ENCODE measurements at regions not wholly inside any gene's neighbourhood (a gene's known extent, or its start where the extent isn't known, plus 50 kb on each side); places are given as distances from the start of the nearest gene placed in this dataset.

DNA sequence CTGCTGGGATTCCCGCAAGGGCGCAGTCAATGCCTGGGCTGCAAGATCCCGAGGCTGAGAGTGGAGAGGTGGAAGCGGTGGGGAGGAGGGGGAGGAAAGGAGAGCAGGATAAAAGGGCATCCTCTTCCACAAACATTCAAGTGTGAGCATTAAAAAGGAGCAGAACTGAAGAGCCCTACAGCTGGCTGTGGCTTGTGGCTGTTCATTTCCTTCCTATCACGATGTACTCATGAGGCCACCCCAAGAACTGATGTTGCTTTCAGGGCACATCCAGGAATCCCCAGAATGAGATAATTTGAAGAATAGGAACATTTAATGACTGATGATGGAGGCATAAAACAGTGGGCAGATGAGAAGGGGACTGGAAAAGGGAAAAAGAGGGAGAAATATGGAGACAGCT, 230.8 kb upstream of the SMIM21 start:
- H3K4me1 ChIP-seq (ENCODE audit: control extremely low read depth in 1 of 4, control insufficient read depth in 4 of 4, insufficient read depth in 4 of 4, low read length in 3 of 4), result peaks cover 0 to 21% (median 0%) of the 10 kb centered on the region in 4 experiments
- no peaks in the 10 kb centered on the region for H3K36me3 ChIP-seq (ENCODE audit: control insufficient read depth in 4 of 4, insufficient read depth in 4 of 4, low read length in 3 of 4)
- DNase-seq, result no peak
- ChIA-PET POLR2A (no interaction called here), CTCF (no interaction called here)
- no peak overlapping the region for H3K4me3 ChIP-seq (ENCODE audit: control insufficient read depth in 1 of 7, extremely low read depth in 1 of 7, insufficient read depth in 4 of 7, low read depth in 2 of 7, low read length in 6 of 7)
- H3K27ac ChIP-seq (ENCODE audit: insufficient read depth in 1 of 2, low read depth in 1 of 2, low read length in 2 of 2, poor library complexity in 1 of 2, severe bottlenecking in 2 of 2), result no peak overlapping the region
- peaks cover 0 to 13% (median 0%) of the 10 kb centered on the region in 5 experiments for H3K9me3 ChIP-seq (ENCODE audit: control extremely low read depth in 1 of 5, control insufficient read depth in 4 of 5, insufficient read depth in 2 of 5, low read depth in 1 of 5, low read length in 4 of 5)
- WGBS (ENCODE audit: insufficient coverage), result 50% methylated on average over 5 of the region's 5 CpGs
- no peaks in the 10 kb centered on the region for H3K27me3 ChIP-seq (replicated peaks in 2 of 5; ENCODE audit: control insufficient read depth in 4 of 5, insufficient read depth in 5 of 5, low read length in 4 of 5)

DNA sequence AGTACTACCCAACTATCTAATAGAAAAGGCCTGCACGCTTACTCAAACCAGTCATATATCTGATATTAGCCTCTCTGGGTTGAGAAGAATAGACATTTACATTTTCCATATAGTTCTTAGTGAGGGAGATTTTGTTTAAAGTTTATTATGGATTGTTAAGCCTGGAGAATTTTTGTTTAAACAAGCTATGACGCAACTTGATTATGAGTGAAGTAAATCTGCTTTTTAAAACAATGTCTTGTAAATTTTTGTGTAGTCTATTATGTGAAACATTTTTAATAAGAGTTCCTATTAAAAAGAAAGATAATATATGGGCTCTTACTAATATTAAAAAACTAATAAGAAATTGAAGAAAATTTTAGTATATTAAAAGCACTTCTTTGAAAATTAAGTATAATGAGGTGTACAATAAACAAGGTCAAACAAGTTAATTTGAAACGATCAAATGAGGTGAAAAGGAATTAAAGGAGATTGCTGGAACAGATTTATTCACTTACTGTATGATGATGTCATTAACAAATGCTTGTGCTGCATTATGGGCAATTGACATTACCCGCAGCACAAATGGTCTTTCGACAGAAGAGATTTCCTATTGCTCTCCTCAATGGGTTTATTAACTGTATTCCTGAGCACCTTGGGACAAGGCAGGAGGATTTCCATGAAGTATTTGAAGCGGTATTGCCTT, 229.2 kb upstream of the SMIM21 start:
- DNase-seq, result no peak
- Histone ChIP-seq H3K4me3 (ENCODE audit: control insufficient read depth in 1 of 7, extremely low read depth in 1 of 7, insufficient read depth in 4 of 7, low read depth in 2 of 7, low read length in 6 of 7) (no peak overlapping the region), H3K9me3 (ENCODE audit: control extremely low read depth in 1 of 5, control insufficient read depth in 4 of 5, insufficient read depth in 2 of 5, low read depth in 1 of 5, low read length in 4 of 5) (peaks cover 0 to 6% (median 2%) of the 10 kb centered on the region in 5 experiments), H3K27me3 (replicated peaks in 2 of 5; ENCODE audit: control insufficient read depth in 4 of 5, insufficient read depth in 5 of 5, low read length in 4 of 5) (no peaks in the 10 kb centered on the region), H3K4me1 (ENCODE audit: control extremely low read depth in 1 of 4, control insufficient read depth in 4 of 4, insufficient read depth in 4 of 4, low read length in 3 of 4) (peaks cover 0 to 21% (median 0%) of the 10 kb centered on the region in 4 experiments), H3K27ac (ENCODE audit: insufficient read depth in 1 of 2, low read depth in 1 of 2, low read length in 2 of 2, poor library complexity in 1 of 2, severe bottlenecking in 2 of 2) (no peak overlapping the region), H3K36me3 (ENCODE audit: control insufficient read depth in 4 of 4, insufficient read depth in 4 of 4, low read length in 3 of 4) (no peaks in the 10 kb centered on the region)
- CTCF ChIA-PET, result no interaction called here
- WGBS (ENCODE audit: insufficient coverage), result 96% methylated on average over 3 of the region's 6 CpGs
- POLR2A ChIA-PET, result no interaction called here

DNA sequence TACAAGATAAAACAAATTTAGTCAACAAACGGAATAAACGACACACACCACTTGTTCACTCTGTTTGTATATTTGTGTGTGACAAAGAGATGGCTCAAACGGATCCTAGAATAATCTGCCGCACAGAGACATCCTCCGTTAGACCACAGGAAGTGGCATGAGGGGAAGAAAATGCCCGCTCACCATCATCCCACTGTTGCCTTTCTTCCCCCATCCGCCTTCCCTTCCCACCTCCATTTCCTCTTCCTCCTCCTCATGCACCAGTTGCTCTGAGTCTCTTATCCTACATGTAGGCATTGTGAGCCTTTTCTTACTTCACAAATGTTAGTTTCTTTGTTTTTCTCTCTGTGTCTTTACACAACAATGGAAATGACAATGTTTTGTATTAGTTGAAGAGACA, 228.5 kb upstream of the SMIM21 start:
- Histone ChIP-seq H3K9me3 (ENCODE audit: control extremely low read depth in 1 of 5, control insufficient read depth in 4 of 5, insufficient read depth in 2 of 5, low read depth in 1 of 5, low read length in 4 of 5) (peaks cover 0 to 6% (median 2%) of the 10 kb centered on the region in 5 experiments), H3K4me3 (ENCODE audit: control insufficient read depth in 1 of 7, extremely low read depth in 1 of 7, insufficient read depth in 4 of 7, low read depth in 2 of 7, low read length in 6 of 7) (no peak overlapping the region), H3K4me1 (ENCODE audit: control extremely low read depth in 1 of 4, control insufficient read depth in 4 of 4, insufficient read depth in 4 of 4, low read length in 3 of 4) (peaks cover 0 to 21% (median 0%) of the 10 kb centered on the region in 4 experiments), H3K27me3 (replicated peaks in 2 of 5; ENCODE audit: control insufficient read depth in 4 of 5, insufficient read depth in 5 of 5, low read length in 4 of 5) (no peaks in the 10 kb centered on the region), H3K36me3 (ENCODE audit: control insufficient read depth in 4 of 4, insufficient read depth in 4 of 4, low read length in 3 of 4) (no peaks in the 10 kb centered on the region), H3K27ac (ENCODE audit: insufficient read depth in 1 of 2, low read depth in 1 of 2, low read length in 2 of 2, poor library complexity in 1 of 2, severe bottlenecking in 2 of 2) (no peak overlapping the region)
- DNase-seq, result no peak
- ChIA-PET CTCF (no interaction called here), POLR2A (no interaction called here)
- 10% methylated on average over 4 of the region's 7 CpGs for WGBS (ENCODE audit: insufficient coverage)

DNA sequence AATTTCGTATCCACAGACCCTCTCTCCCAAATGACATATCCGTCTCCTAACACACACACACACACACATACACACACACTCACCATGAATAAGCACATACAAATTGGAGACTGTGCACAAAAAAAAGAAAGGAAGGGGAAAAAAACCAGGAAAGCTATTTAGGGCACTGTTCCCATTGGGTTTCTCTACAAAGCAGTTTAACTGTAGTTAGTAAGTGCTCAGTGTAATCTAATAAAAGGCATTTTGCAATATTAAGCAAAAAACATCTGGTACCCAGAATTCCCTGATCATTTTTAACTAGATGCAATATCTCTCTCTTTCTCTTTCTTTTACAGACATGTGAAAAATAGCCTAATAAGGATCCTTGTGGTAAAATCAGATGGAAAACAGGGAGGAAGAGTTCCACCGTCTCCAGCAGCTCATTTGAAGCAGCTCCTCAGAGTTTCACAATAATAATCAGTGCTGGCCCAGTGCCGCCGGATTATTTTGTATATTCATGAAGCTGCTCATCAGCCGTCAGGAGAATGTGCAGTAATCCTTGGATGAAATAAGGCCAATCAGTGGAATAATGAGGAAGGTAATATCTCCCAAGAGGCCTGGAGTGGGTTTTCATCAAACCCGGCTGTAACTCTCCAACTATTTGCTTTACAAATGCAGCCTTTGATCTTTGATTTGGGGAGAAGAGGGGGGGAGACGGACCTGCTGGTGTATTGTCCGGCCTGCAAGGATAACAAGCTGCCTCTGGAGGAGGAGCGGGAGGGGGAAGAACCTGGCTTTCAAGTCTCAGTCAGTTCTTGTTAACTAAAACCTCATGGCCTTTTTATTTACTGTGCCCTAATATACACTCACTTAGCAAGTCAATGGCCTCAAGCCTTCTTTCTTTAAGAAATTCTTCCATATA, 227.6 kb upstream of the SMIM21 start:
- no peak overlapping the region for H3K4me3 ChIP-seq (ENCODE audit: control insufficient read depth in 1 of 7, extremely low read depth in 1 of 7, insufficient read depth in 4 of 7, low read depth in 2 of 7, low read length in 6 of 7)
- no peaks in the 10 kb centered on the region for H3K27me3 ChIP-seq (replicated peaks in 2 of 5; ENCODE audit: control insufficient read depth in 4 of 5, insufficient read depth in 5 of 5, low read length in 4 of 5)
- POLR2A ChIA-PET, result no interaction called here
- no peak for DNase-seq
- H3K27ac ChIP-seq (ENCODE audit: insufficient read depth in 1 of 2, low read depth in 1 of 2, low read length in 2 of 2, poor library complexity in 1 of 2, severe bottlenecking in 2 of 2), result no peak overlapping the region
- H3K36me3 ChIP-seq (ENCODE audit: control insufficient read depth in 4 of 4, insufficient read depth in 4 of 4, low read length in 3 of 4), result no peaks in the 10 kb centered on the region
- H3K4me1 ChIP-seq (ENCODE audit: control extremely low read depth in 1 of 4, control insufficient read depth in 4 of 4, insufficient read depth in 4 of 4, low read length in 3 of 4), result peaks cover 0 to 21% (median 0%) of the 10 kb centered on the region in 4 experiments
- WGBS (ENCODE audit: insufficient coverage), result 94% methylated on average over 3 of the region's 10 CpGs
- peaks cover 0 to 2% (median 1%) of the 10 kb centered on the region in 5 experiments for H3K9me3 ChIP-seq (ENCODE audit: control extremely low read depth in 1 of 5, control insufficient read depth in 4 of 5, insufficient read depth in 2 of 5, low read depth in 1 of 5, low read length in 4 of 5)
- CTCF ChIA-PET, result interaction anchor here (0.6 kb wide), 1 partner anchor 176 kb away, joined by 3 read pairs; no protein-coding TSS in a partner anchor

DNA sequence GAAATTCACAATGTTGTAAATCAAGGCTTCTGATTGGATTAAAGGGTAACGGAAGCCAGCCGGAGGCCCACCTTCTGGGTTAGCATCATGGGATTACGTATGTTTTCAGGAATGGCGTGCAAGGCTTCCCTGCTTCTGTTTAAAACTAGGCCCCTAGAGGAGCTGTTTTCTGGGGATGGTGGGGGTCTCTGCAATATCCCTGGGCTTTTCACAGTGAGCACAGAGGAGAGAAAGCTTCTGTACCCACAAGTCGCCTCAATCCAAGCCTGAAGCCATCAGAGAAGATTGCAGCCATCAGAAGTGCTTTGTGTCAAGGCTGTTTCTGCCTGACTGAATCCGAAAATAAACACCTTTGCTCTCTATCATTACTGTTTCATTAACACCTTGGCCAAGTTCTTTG, 226.9 kb upstream of the SMIM21 start:
- peaks cover 0 to 21% (median 0%) of the 10 kb centered on the region in 4 experiments for H3K4me1 ChIP-seq (ENCODE audit: control extremely low read depth in 1 of 4, control insufficient read depth in 4 of 4, insufficient read depth in 4 of 4, low read length in 3 of 4)
- WGBS (ENCODE audit: insufficient coverage), result 91% methylated on average over 6 of the region's 6 CpGs
- H3K27ac ChIP-seq (ENCODE audit: insufficient read depth in 1 of 2, low read depth in 1 of 2, low read length in 2 of 2, poor library complexity in 1 of 2, severe bottlenecking in 2 of 2), result no peak overlapping the region
- no peaks in the 10 kb centered on the region for H3K27me3 ChIP-seq (replicated peaks in 2 of 5; ENCODE audit: control insufficient read depth in 4 of 5, insufficient read depth in 5 of 5, low read length in 4 of 5)
- no peak for DNase-seq
- ChIA-PET POLR2A (no interaction called here), CTCF (no interaction called here)
- H3K36me3 ChIP-seq (ENCODE audit: control insufficient read depth in 4 of 4, insufficient read depth in 4 of 4, low read length in 3 of 4), result no peaks in the 10 kb centered on the region
- H3K9me3 ChIP-seq (ENCODE audit: control extremely low read depth in 1 of 5, control insufficient read depth in 4 of 5, insufficient read depth in 2 of 5, low read depth in 1 of 5, low read length in 4 of 5), result peaks cover 0 to 2% (median 1%) of the 10 kb centered on the region in 5 experiments
- no peak overlapping the region for H3K4me3 ChIP-seq (ENCODE audit: control insufficient read depth in 1 of 7, extremely low read depth in 1 of 7, insufficient read depth in 4 of 7, low read depth in 2 of 7, low read length in 6 of 7)

DNA sequence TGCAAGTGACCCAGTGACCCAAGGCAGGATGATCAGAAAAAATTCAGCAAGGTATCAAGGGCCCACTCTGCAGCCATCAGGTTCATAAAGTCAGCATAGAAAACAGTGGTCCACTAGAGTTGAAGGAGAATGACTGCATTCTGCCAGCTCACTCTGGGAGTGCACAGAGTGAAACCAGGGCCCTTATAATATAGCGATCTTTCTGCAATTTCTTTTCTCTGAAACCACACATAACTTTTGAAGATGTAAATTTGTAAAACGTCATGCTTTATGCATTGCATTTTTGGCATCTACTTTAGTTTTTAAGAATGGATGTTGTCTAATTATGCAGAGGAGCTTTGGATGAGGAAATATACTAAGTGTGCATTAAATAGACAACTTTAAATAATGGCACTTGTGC, 225.0 kb upstream of the SMIM21 start:
- Histone ChIP-seq H3K27ac (ENCODE audit: insufficient read depth in 1 of 2, low read depth in 1 of 2, low read length in 2 of 2, poor library complexity in 1 of 2, severe bottlenecking in 2 of 2) (no peak overlapping the region), H3K27me3 (replicated peaks in 2 of 5; ENCODE audit: control insufficient read depth in 4 of 5, insufficient read depth in 5 of 5, low read length in 4 of 5) (no peaks in the 10 kb centered on the region), H3K4me1 (ENCODE audit: control extremely low read depth in 1 of 4, control insufficient read depth in 4 of 4, insufficient read depth in 4 of 4, low read length in 3 of 4) (peaks cover 0 to 13% (median 0%) of the 10 kb centered on the region in 4 experiments), H3K9me3 (ENCODE audit: control extremely low read depth in 1 of 5, control insufficient read depth in 4 of 5, insufficient read depth in 2 of 5, low read depth in 1 of 5, low read length in 4 of 5) (peaks cover 0 to 2% (median 0%) of the 10 kb centered on the region in 5 experiments), H3K4me3 (ENCODE audit: control insufficient read depth in 1 of 7, extremely low read depth in 1 of 7, insufficient read depth in 4 of 7, low read depth in 2 of 7, low read length in 6 of 7) (no peak overlapping the region), H3K36me3 (ENCODE audit: control insufficient read depth in 4 of 4, insufficient read depth in 4 of 4, low read length in 3 of 4) (no peaks in the 10 kb centered on the region)
- POLR2A ChIA-PET, result no interaction called here
- WGBS (ENCODE audit: insufficient coverage), result no CpG with 5 or more reads among the region's 2 CpGs
- CTCF ChIA-PET, result no interaction called here
- DNase-seq, result no peak

DNA sequence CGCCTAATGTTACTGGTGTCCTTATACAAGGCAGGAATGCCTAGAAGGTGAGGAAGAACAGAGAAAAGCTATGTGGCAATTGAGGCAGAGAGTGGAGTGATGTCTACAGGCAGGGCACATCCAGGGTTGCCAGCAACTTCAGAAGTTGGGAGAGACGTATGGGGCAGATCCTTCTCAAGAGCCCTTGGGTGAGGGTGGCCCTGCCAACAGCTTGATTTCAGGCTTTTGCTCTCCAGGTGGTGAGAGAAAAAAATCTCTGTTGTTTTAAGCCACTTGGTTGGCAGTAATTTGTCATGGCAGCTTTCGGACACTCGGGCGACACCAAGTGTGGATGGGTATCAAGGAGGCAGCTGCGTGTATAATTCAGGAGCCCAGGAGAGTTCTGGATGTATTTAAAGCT, 217.4 kb upstream of the SMIM21 start:
- WGBS (ENCODE audit: insufficient coverage), result 86% methylated on average over 5 of the region's 6 CpGs
- ChIA-PET CTCF (no interaction called here), POLR2A (no interaction called here)
- Histone ChIP-seq H3K4me3 (ENCODE audit: control insufficient read depth in 1 of 7, extremely low read depth in 1 of 7, insufficient read depth in 4 of 7, low read depth in 2 of 7, low read length in 6 of 7) (no peak overlapping the region), H3K27ac (ENCODE audit: insufficient read depth in 1 of 2, low read depth in 1 of 2, low read length in 2 of 2, poor library complexity in 1 of 2, severe bottlenecking in 2 of 2) (no peak overlapping the region), H3K4me1 (ENCODE audit: control extremely low read depth in 1 of 4, control insufficient read depth in 4 of 4, insufficient read depth in 4 of 4, low read length in 3 of 4) (no peaks in the 10 kb centered on the region), H3K27me3 (replicated peaks in 2 of 5; ENCODE audit: control insufficient read depth in 4 of 5, insufficient read depth in 5 of 5, low read length in 4 of 5) (peaks cover 0 to 4% (median 0%) of the 10 kb centered on the region in 5 experiments), H3K9me3 (ENCODE audit: control extremely low read depth in 1 of 5, control insufficient read depth in 4 of 5, insufficient read depth in 2 of 5, low read depth in 1 of 5, low read length in 4 of 5) (no peaks in the 10 kb centered on the region), H3K36me3 (ENCODE audit: control insufficient read depth in 4 of 4, insufficient read depth in 4 of 4, low read length in 3 of 4) (no peaks in the 10 kb centered on the region)
- DNase-seq, result no peak

Data from common myeloid progenitor, CD34-positive (primary cell).